Esophagus squamous epithelium (tissue), 5 donors: ENCODE measurements at regions not wholly inside any gene's neighbourhood (a gene's known extent, or its start where the extent isn't known, plus 50 kb on each side); places are given as distances from the start of the nearest gene placed in this dataset.

Source experiments
- DNase-seq: peaks from one replicate; lab custom pipeline; 2025; lab: John Stamatoyannopoulos, UW
- H3K27ac ChIP-seq, 4 donors: fragments of 200-600 bp; sonication (generic); one replicate each; pipeline ENCODE4 v1.5.1; 2016 to 2019; ENCODE audit warnings: mild to moderate bottlenecking in 1 of 4
- H3K27me3 ChIP-seq, 4 donors: fragments of 200-600 bp; sonication (generic); 1 replicate in 3 of 4; 2 replicates in 1 of 4; pipeline versions ENCODE4 v1.5.1 to v1.6.0; 2017 to 2021; ENCODE audit warnings: antibody characterized with exemption in 1 of 4
- H3K36me3 ChIP-seq, 3 donors: fragments of 200-600 bp; sonication (generic); one replicate each; pipeline ENCODE4 v1.5.1; 2016 to 2019
- H3K4me1 ChIP-seq, 3 donors: fragments of 200-600 bp; sonication (generic); one replicate each; pipeline ENCODE4 v1.5.1; 2017 to 2019
- H3K4me3 ChIP-seq, 4 donors: fragments of 200-600 bp; sonication (generic); 1 replicate in 3 of 4; 2 replicates in 1 of 4; pipeline ENCODE4 v1.5.1; 2016 to 2019; ENCODE audit warnings: mild to moderate bottlenecking in 2 of 4, moderate library complexity in 1 of 4
- H3K9me3 ChIP-seq, 3 donors: fragments of 200-600 bp; sonication (generic); one replicate each; pipeline ENCODE4 v1.5.1; 2016 to 2019
- CTCF ChIP-seq, 6 experiments: fragments of 450-650 bp in 4 of 6; fragments of 200-600 bp in 2 of 6; sonication (generic) in 2 of 6; IDR thresholded peaks; one replicate each; pipeline ENCODE4 v1.5.1; 2016 to 2019; ENCODE audit warnings: antibody characterized with exemption in 6 of 6, mild to moderate bottlenecking in 4 of 6, moderate library complexity in 4 of 6
- POLR2A ChIP-seq, 4 donors: fragments of 450-650 bp; IDR thresholded peaks; one replicate each; pipeline ENCODE4 v1.6.1; 2017; ENCODE audit warnings: antibody characterized with exemption in 4 of 4, mild to moderate bottlenecking in 4 of 4, moderate library complexity in 3 of 4
- WGBS, 2 donors: methylation state at CpG; one replicate each; pipeline ENCODE4 v1.1.5; 2018; 5-methylcytosine and 5-hydroxymethylcytosine counted together
- intact Hi-C: fragments of 100-400 bp; cut with DNase I; formaldehyde crosslinking; loops from one replicate; pipeline ENCODE4 v1.15.0; 2022
- donor health status: DM: yes; HTN: yes; CAD: no.

- no peak overlapping the region for H3K27ac ChIP-seq
- 65 to 77% methylated on average over 5 of the region's 5 CpGs for WGBS, 2 donors
- H3K9me3 ChIP-seq = no peaks in the 10 kb centered on the region
- intact Hi-C loops = no loop called here
- no peak overlapping the region for H3K4me3 ChIP-seq
- TF ChIP-seq POLR2A (IDR thresholded peaks at IDR 0.05) = no peak
- TF ChIP-seq CTCF (IDR thresholded peaks at IDR 0.05) = no peak
- H3K27me3 ChIP-seq = no peaks in the 10 kb centered on the region
- no peaks in the 10 kb centered on the region for H3K4me1 ChIP-seq
- DNase-seq = no peak
- H3K36me3 ChIP-seq = no peaks in the 10 kb centered on the region
Measured at GRCh38 chr9:19732441-19732951, 56.3 kb downstream of the SLC24A2 start.

- Histone ChIP-seq H3K9me3 (no peaks in the 10 kb centered on the region), H3K27ac (no peak overlapping the region), H3K27me3 (no peaks in the 10 kb centered on the region), H3K36me3 (no peaks in the 10 kb centered on the region), H3K4me3 (no peak overlapping the region), H3K4me1 (no peaks in the 10 kb centered on the region)
- WGBS, 2 donors = 69 to 73% methylated on average over 5 of the region's 5 CpGs
- intact Hi-C loops = no loop called here
- TF ChIP-seq POLR2A (IDR thresholded peaks at IDR 0.05) (no peak), CTCF (IDR thresholded peaks at IDR 0.05) (no peak)
- DNase-seq = no peak
Measured at GRCh38 chr9:19728101-19728500, 60.7 kb downstream of the SLC24A2 start.

- TF ChIP-seq POLR2A (IDR thresholded peaks at IDR 0.05) (no peak), CTCF (IDR thresholded peaks at IDR 0.05) (no peak)
- WGBS, 2 donors = 83 to 88% methylated on average over 5 of the region's 5 CpGs
- no peaks in the 10 kb centered on the region for H3K27me3 ChIP-seq
- no peak for DNase-seq
- H3K4me3 ChIP-seq = no peak overlapping the region
- intact Hi-C loops = no loop called here
- H3K9me3 ChIP-seq = no peaks in the 10 kb centered on the region
- H3K4me1 ChIP-seq = no peaks in the 10 kb centered on the region
- H3K36me3 ChIP-seq = no peaks in the 10 kb centered on the region
- no peak overlapping the region for H3K27ac ChIP-seq
Measured at GRCh38 chr9:19725970-19726369, 62.9 kb downstream of the SLC24A2 start.

GRCh38 chr9:19720377-19720776 is 68.5 kb downstream of the SLC24A2 start:
- H3K9me3 ChIP-seq = no peaks in the 10 kb centered on the region
- TF ChIP-seq POLR2A (IDR thresholded peaks at IDR 0.05) = no peak
- intact Hi-C loops = no loop called here
- WGBS, 2 donors = 12 to 34% methylated on average over 3 of the region's 3 CpGs
- DNase-seq = no peak
- no peaks in the 10 kb centered on the region for H3K36me3 ChIP-seq
- no peaks in the 10 kb centered on the region for H3K27me3 ChIP-seq
- H3K27ac ChIP-seq = no peak overlapping the region
- no peak overlapping the region for H3K4me3 ChIP-seq
- no peaks in the 10 kb centered on the region for H3K4me1 ChIP-seq

GRCh38 chr9:19703702-19704101 is 85.1 kb downstream of the SLC24A2 start:
- H3K27ac ChIP-seq = no peak overlapping the region
- DNase-seq = no peak
- no peaks in the 10 kb centered on the region for H3K27me3 ChIP-seq
- intact Hi-C loops = no loop called here
- TF ChIP-seq CTCF (IDR thresholded peaks at IDR 0.05) (no peak), POLR2A (IDR thresholded peaks at IDR 0.05) (no peak)
- no peaks in the 10 kb centered on the region for H3K36me3 ChIP-seq
- no peak overlapping the region for H3K4me3 ChIP-seq
- H3K4me1 ChIP-seq = no peaks in the 10 kb centered on the region
- H3K9me3 ChIP-seq = no peaks in the 10 kb centered on the region

GRCh38 chr9:19701991-19702390 is 86.8 kb downstream of the SLC24A2 start:
- Histone ChIP-seq H3K4me3 (no peak overlapping the region), H3K4me1 (no peaks in the 10 kb centered on the region), H3K9me3 (no peaks in the 10 kb centered on the region), H3K36me3 (no peaks in the 10 kb centered on the region), H3K27me3 (no peaks in the 10 kb centered on the region), H3K27ac (no peak overlapping the region)
- no peak for TF ChIP-seq CTCF (IDR thresholded peaks at IDR 0.05)
- TF ChIP-seq POLR2A (IDR thresholded peaks at IDR 0.05) = no peak
- intact Hi-C loops = no loop called here
- DNase-seq = no peak
- WGBS, 2 donors = 33 to 53% methylated on average over 2 of the region's 2 CpGs
